ENCODE measurements at regions not wholly inside any gene's neighbourhood (a gene's known extent, or its start where the extent isn't known, plus 50 kb on each side); places are given as distances from the start of the nearest gene placed in this dataset.
"Not testable (repeated sequence)": the region's sequence is repeated elsewhere in the genome, so short reads cannot be mapped to it uniquely, and the experiment has no call there.

DNA sequence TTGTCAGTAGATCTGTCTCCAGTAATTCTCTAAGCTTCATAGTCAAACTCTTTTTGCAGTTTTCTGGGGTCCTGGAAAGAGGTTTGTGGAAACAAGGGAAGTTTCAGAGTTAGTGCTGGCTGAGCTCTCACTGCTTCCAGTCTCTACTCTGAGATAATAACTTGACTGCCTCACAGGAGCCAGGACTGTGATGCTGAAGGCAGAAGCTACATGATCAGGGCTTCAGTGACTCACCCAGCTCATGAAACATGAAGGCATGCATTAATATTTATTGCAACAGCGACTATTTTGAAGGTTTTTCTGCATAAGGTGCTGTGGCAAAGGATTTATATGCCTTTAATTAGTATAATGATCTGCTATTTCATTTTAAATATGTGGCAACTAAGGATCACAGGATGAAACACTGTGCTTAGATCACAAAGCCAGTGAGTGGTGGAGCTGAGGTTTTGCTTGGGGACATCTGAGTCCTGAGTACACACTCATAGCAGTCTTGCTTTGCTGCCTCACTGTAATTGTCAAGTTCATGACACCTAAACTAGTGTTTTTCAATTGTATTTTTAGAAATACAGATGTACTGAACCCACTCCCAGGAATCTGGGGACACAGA lies 448.4 kb upstream of the GCFC2 start:
- no peak for DNase-seq

DNA sequence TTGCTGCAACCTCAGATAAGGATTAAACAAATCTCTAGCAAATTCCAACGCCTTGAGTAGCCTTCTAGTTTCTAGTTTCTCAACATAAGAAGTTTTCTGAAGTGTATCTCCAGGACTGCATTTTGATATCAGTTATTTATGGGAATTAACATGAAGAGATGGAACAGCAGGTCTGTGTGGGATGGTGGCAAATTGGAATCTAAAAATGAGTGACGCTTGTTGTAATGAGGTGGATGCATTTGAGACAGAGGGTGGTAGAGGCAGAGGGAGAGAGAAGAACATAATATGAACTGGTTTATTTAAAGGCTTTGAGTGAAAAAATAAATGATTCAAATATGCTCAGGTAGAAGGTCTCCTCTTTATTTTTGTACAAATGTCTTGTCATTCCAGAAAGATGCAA lies 446.8 kb upstream of the GCFC2 start:
- no peak for DNase-seq

DNA sequence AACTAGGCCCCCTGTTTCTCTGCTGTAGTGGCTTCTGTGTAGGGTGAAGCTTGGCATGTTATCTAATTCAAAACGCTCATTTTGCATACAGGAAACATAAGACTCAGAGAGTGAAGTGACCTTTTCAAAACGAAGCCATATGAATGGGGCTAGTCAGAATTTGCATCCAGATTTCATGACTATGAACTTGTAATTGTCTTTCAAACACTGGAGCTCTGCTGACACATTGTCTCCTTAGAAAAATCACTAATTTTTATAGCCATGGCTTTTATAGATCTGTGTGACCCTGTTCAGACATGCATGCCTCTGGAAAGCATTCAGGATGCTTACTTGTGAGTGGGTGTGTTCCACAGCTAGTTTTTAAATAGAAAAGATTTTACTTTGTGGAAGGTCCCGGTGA lies 444.3 kb upstream of the GCFC2 start:
- peak; percentile 41 to 48 for DNase-seq

DNA sequence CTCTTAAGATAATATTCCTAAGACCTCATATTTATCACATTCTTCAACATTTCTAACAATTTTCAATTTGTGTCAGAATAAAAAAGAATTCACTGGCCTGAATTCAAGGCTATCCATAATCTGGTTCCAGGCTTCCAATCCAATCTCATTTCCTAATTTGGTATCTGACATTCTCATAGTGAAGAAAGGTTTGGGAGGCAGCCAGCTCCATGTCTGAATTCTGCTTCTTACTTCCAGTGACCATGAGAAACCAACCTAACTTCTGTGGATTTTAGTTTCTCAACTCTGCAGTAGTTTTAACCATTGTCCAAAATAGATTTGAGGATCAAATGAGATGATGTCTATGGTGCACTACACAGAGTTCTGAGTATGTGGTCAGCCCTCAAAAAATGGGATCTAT lies 439.1 kb upstream of the GCFC2 start:
- no peak for DNase-seq

DNA sequence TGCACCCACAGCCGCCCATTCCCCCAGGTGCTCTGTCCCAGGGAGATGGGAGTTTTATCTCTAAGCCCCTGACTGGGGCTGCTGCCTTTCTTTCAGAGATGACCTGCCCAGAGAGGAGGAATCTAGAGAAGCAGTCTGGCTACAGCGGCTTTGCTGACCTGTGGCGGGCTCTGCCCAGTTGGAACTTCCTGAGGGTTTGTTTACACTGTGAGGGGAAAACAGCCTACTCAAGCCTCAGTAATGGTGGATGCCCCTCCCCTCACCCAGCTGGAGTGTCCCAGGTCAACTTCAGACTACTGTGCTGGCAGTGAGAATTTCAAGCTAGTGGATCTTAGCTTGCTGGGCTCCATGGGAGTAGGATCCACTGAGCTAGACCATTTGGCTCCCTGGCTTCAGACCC lies 428.6 kb upstream of the GCFC2 start:
- DNase-seq = not testable (repeated sequence)

DNA sequence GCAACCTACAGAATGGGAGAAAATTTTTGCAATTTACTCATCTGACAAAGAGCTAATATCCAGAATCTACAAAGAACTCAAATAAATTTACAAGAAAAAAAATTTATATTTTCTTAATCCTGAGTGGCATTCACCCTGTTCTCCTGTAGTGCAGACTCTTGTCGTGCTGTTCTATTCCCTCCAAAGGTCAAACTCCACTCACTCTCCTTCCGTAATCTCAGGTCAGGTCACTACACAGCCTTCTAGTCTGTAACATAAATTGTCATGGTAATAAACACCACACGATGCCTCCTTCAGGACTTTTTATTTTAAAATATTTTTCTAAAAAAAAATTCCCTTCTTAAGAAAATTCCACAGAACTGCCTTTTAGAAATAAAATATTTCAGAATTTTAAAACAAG lies 417.9 kb upstream of the GCFC2 start:
- no peak for DNase-seq

DNA sequence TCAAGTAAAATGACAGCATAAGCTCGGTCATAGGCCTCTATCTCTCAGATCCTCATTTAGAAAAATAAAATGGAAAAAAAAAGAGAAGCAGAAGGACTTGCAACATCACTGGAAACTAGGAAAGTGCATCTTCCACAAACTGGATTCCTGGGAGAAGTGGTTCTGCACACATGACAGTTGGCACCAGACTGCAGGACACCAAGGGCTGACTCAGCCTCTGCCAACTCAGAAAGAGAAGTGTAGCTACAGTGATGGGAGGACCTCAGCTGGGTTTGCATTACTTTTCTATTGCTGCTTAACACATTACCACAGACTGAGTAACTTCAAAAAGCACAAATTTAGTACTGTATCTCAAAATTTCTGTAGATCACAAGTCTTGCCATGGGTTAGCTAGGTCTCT lies 409.5 kb upstream of the GCFC2 start:
- DNase-seq = no peak

DNA sequence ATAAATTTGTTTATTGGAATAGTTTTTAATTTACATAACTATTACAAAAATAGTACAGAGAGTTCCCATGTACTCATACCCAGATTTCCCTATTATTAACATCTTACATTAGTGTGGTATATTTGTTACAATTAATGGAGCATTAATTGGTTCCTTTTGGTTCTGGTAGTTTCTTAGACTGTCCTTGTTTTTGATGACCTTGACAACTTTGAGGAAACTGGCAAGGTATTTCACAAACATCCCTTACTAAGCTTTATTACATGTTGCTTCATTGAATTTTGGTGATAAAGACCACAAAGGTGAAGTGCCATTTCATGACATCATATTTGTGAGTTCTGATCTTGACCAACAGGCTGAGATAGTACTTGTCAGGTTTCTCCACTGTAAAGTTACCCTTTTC lies 379.0 kb upstream of the GCFC2 start:
- DNase-seq = no peak

DNA sequence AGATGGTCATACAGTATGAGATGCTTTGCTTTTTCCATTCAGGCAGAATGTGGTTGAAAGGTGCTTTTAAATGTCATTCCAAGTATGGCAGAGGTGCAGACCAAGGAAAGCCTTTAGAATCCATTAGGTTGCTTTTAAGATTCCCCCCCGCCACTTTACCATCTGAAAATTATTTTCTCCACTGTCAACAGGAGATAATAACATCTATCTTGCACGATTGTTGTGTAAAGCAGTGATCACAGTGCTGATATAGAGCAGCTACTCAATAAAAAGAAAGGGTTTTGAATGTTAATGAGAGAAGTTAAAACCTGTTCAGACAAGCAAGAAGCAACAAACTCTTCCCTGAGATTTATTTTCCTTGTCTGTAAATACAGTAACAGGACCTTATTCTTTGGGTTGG lies 372.5 kb upstream of the GCFC2 start:
- DNase-seq = no peak

DNA sequence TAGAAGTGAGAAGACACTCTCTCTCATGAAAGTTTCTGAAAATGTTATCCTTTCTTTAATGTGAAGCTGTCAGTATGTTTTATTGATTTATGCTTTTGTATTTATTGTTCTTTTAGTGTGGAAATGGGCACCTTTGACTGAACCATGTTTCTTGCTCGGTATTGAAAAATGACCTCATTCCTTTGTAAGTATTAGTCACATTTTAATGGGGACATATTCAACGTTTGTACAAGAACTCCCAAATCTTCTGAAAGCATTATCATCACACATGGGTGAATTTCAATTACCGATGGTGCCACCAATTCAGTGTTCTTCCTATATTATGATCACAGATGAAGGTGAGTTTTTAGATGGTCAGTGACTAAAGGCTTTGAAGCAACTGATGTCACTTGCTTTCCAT lies 371.8 kb upstream of the GCFC2 start:
- DNase-seq = no peak

DNA sequence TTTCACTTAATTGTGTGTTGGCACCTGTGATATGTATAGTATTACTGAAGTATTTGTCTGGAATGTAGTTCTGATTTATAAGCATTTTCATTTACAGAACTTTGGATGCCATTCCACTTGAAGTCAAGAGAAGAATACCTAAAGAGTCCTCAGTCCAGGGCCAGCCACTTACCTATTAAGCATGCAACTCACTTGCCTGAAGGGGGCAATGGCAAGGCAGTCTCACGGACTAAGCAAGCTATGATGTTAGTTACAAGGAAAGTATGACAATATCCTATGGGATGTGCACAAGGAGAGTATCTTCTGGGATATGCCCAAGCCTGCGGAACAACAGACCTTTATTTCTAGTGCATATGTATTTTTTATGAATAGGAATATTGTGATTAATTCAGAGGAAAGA lies 369.4 kb upstream of the GCFC2 start:
- peak in 1 of 2 experiments; percentile 4 for DNase-seq

DNA sequence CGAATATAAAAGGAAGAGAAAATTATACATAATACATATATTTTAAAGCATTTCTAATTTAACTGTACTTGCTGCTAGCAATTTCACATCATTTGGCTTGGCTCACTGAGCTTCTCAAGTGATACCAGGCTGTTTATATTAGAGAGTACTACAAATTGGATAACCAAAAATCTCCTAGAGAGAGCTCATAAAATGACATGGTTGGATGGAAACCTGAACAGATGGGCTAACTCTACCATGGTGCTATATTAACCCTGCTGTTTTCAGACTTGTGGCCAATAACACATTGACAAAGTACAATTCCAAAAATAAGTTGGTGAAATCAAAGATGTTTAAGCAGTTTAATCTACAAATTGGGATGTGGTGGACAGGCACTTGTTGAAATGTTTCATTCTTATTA lies 364.4 kb upstream of the GCFC2 start:
- DNase-seq = no peak

DNA sequence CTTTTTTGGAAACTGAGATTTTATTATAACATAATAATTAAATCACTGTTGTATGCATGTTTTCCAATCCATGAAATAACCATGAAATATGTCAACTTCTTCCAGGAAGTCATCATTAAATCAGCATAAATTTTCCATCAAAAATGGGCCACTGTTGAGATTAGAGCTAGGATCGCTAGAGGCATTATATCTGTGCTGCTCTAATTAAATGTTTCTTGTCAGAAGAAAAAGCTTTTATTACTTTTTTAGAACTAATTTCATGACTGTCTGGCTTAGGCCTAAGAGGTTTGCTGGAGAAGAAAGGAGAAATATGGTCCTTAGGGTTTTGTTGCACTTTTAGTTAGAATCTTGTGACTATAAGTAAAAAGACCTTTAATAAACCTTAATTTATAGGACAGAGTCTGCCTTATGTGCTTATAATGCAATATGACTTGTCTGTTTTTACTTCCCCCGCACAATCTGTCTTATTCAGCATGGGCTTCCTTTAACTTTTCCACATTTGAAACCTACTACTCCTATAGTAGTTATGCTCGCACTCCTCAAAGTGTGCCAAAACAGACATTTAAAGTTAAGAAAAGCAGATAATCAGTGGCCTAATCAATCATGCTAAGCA lies 363.4 kb upstream of the GCFC2 start:
- no peak for DNase-seq

DNA sequence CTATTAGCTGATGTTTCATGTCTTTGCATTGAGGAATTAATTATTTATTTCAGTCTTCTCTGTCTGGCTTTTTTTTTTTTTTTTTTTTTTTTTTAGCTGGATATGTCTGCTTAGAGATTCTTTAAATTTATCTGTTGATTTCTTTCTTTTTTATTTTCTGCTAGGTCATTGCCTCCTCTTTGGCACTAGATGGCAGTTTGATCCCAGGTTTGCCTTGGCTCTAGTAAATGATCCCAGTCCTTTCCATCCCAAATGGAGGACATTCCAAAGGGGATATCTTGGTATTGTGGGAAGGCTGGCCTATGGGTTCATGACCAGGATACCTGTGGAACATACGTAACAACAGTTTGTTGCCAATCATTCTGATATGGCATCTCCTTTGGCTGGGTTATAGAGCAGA lies 339.5 kb upstream of the GCFC2 start:
- peak in 1 of 2 experiments; percentile 1 for DNase-seq

DNA sequence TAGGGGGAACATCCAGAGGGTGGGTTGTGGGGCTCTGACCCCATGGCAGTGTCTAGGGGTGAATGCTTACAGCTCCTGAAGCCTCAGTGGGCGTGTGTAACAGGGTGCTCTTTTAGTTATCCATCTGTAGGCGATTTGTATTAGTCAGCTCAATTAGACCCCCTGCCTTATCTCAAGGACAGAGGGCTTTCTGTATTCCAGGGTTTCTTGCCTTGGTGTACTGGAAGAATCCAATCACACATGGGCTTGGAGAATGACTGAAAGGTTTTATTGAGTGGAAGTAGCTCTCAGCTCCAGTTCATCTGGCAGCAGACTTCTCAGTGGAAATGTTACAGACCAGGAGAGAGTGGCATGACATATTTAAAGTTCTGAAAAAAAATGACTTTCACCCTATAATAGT lies 334.0 kb upstream of the GCFC2 start:
- no peak for DNase-seq

DNA sequence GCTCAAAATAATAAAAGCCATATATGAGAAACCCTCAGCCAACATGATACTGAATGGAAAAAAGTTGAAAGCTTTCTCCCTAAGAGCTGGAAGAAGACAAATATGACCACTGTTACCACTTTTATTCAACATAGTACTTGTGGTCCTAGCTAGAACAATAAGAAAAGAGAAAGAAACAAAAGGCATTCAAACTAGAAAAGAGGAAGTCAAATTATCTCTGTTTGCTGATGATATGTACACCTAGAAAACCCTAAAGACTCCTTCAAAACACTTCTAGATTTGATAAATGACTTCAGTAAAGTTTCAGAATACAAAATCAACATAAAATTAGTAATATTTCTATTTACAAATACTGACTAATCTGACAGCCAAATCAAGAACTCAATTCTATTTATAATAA lies 328.8 kb upstream of the GCFC2 start:
- DNase-seq = no peak

DNA sequence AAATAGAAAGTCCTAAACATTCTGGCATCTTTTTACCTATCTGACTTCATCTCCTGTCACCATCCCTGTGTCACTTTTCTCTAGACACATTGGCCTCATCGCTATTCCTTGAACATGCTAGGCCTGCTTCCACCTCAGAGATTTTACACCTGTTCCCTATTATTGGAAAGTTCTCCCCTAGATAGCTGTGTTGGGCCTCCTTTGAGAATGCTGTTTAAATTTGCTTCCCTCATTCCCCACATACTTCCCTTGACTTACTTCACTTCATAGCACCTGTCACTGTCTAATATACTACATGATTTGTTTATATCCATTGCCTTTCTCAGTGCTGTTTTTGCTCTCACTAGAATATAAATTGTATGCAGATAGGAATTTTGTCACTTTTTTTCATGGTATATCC lies 317.0 kb upstream of the GCFC2 start:
- no peak for DNase-seq

DNA sequence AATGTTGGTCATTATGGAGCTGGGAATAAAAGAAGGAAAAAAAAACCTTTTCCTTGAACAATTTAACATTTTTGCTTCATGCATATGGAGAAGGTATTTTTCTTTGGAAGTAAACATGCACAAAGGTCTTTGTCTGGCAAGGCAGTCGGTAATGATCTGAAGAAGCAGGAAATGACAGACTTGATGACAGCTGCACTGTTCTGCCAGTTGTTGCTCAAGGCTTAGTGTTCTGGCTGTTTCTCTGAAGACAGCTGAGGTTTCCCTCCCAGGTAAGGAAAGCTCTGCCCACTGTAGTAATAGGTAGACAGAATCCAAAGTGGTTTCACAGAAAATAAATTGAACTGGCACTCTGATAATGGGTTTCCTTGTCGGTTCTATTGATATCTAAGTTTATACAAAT lies 308.4 kb upstream of the GCFC2 start:
- DNase-seq = no peak

DNA sequence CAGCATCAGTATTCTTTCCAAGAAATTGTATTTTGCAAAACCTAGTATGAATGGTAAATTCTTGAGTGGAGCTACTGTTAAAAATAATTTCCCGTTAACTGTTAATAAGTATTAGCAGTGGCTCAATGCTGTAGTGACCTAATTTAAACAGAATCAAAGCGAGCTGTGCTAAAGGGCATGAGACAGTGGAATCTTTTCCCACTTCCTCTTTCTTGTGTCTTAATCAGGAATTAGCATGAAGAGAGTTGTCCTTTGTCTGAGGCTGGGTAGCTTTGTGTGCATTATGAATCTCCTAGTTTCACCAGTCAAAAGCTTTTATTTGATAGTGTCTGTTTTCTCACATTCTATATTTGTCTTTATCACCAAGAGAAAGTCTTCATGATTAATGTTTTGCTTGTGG lies 298.8 kb upstream of the GCFC2 start:
- no peak for DNase-seq

DNA sequence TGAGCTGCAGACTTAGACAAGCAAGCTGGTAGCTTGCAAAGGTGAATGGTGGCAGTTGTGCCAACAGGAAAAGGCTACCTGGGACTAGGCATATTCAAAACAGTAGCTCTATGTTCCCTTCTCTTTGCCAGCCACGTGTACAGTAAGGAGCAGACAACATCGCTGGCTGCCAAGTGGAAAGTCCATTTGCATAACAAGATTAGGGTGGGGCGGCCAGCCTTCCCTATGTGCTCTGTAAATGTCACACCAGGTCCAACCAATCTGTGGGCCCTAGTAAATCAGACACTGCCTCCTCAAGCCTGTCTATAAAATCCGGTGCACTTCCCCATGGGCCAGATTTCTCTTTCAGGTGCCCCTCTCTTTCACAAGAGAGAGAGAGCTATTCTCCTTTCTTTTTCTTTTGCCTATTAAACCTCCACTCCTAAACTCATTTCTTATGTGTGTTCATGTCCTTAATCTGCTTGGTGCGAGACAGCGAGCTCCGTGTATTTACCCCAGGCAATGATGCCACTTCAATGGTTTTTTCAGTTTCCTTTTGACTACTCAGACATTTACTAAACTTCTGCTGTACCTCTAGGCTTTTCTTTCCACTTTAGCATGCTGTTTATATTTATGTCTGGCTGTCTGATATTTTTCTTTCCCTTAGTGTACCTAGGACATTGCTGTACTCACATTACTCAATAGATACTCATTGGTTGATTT lies 297.4 kb upstream of the GCFC2 start:
- DNase-seq = peak; percentile 54 to 72

DNA sequence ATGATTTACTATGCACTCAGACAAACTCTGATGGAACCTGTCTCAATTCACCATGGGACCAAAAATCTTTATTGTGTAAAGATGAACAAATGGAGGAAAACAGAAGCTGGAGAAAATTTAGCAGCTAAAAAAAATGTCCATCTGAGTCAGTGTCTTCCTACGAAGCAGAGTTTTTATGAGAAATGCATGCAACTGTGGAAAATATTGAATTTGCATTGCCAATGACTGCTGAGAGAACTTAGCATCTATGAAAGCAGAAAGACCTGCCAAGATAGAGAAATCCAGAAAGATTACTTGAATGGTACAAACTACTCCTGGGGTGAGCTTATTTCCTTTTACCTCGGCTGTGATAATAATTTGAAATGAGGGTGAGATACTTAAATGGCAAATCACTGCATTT lies 289.7 kb upstream of the GCFC2 start:
- no peak for DNase-seq

DNA sequence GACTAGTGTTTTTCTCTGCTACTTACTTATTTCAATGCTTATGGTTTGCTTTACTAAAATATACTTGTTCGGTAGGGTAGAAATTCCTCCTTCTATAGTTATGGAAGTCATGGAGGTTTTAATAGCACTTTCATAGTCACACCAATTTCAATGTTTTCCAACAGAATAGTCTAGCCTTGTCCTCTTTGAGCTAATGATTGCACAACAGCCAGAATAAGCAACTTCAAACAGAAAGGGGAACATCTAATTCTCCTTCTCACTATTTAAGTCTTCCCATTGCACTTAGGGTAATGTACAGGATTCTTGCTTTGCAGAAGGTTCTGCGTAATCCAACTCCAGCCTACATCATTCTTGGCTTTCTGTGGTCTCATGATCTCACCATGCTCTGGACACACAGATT lies 287.7 kb upstream of the GCFC2 start:
- DNase-seq = no peak

DNA sequence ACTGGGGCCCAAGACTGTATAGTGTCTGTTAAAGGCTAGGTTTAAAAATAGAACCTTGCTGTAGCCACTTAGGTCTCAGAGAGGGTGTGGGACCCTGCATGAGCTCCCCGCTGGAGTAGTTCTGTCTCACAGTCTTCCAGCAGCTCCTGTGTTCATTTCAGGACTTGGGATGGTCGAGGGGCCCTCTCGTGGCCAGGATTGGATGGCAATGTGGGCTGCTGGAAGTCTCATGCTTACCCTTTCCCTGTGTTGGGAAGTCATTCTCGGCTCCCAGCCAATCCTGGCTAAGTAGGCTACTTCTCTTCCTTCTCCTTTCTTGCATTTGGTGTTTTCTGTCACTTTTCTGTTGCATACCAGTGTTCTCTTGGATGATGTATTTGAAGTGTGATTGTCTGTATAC lies 284.0 kb upstream of the GCFC2 start:
- peak in 1 of 2 experiments; percentile 29 for DNase-seq

DNA sequence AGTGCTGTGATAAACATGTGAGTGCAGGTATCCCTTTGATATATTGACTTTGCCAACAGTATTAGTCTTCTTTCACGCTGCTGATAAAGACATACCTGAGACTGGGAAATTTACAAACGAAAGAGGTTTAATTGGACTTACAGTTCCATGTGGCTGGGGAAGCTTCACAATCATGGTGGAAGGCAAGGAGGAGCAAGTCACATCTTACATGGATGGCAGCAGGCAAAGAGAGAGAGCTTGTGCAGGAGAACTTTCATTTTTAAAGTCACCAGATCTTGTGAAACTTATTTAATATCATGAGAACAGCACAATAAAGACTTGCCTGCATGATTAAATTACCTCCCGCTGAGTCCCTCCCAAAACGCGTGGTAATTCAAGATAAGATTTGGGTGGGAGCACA lies 277.9 kb upstream of the GCFC2 start:
- not testable (repeated sequence) for DNase-seq

DNA sequence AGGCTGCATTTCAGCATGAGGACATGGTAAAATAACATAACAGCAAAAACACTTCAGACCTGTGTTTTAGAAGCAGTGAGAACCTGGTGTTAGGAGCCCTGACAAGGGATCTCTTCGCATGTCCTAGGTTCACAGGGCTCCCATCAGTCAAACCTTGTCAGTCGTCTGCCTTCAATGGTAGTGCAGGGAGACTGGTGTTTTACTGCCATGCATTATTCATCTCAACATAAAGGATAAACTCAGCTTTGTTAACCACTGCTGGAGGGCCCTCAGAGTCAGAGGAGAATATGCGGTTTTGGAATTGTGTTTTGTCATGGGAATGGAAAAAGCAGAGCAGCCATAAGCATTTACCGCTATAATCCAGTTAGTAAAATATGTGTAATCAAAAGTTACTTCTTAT lies 275.9 kb upstream of the GCFC2 start:
- no peak for DNase-seq

All from NCI-H526 (cell line).